Kidney epithelial cell (primary cell): ENCODE measurements at regions not wholly inside any gene's neighbourhood (a gene's known extent, or its start where the extent isn't known, plus 50 kb on each side); places are given as distances from the start of the nearest gene placed in this dataset.

Experiments
- DNase-seq: peaks from one replicate; pipeline ENCODE4 v3.0.0-alpha.2; 2010; ENCODE audit warnings: low read depth
- H3K27me3 ChIP-seq: 2 replicates; pipeline ENCODE4 v1.6.0; 2011; ENCODE audit warnings: low read length; ENCODE audit not compliant: control insufficient read depth, insufficient read depth
- H3K36me3 ChIP-seq: 2 replicates; pipeline ENCODE4 v1.5.1; 2011; ENCODE audit warnings: low read length; ENCODE audit not compliant: control insufficient read depth, insufficient read depth
- H3K4me3 ChIP-seq: 2 replicates; pipeline ENCODE4 v1.5.1; 2011; ENCODE audit warnings: low read depth, mild to moderate bottlenecking, control low read depth, low read length
- CTCF ChIP-seq: IDR thresholded peaks from 2 replicates; pipeline ENCODE4 v1.5.1; 2011; ENCODE audit warnings: mild to moderate bottlenecking, moderate library complexity, low read length, control low read depth, inconsistent platforms; ENCODE audit not compliant: insufficient read depth, poor library complexity, severe bottlenecking

- DNase-seq: no peak
- Histone ChIP-seq H3K4me3 (no peak overlapping the region), H3K27me3 (no peaks in the 10 kb centered on the region), H3K36me3 (no peaks in the 10 kb centered on the region)
- no peak for TF ChIP-seq CTCF
These were observed 103.0 kb downstream of the QPCT start for GRCh38 chr2:37447446-37447845.

GRCh38 chr2:37448342-37449120, 104.1 kb downstream of the QPCT start:
- DNase-seq: no peak
- no peaks in the 10 kb centered on the region for H3K36me3 ChIP-seq
- TF ChIP-seq CTCF: no peak
- no peak overlapping the region for H3K4me3 ChIP-seq
- no peaks in the 10 kb centered on the region for H3K27me3 ChIP-seq

- H3K27me3 ChIP-seq: no peaks in the 10 kb centered on the region
- H3K36me3 ChIP-seq: no peaks in the 10 kb centered on the region
- TF ChIP-seq CTCF: no peak
- DNase-seq: no peak
- no peak overlapping the region for H3K4me3 ChIP-seq
These were observed 105.4 kb downstream of the QPCT start for GRCh38 chr2:37449761-37450296.

- Histone ChIP-seq H3K4me3 (no peak overlapping the region), H3K27me3 (no peaks in the 10 kb centered on the region), H3K36me3 (no peaks in the 10 kb centered on the region)
- no peak for DNase-seq
- TF ChIP-seq CTCF: no peak
These were observed 108.6 kb downstream of the QPCT start for GRCh38 chr2:37453027-37453426.

GRCh38 chr2:37454851-37455762, 110.7 kb downstream of the QPCT start:
- no peaks in the 10 kb centered on the region for H3K36me3 ChIP-seq
- no peak for DNase-seq
- H3K4me3 ChIP-seq: no peak overlapping the region
- no peak for TF ChIP-seq CTCF
- no peaks in the 10 kb centered on the region for H3K27me3 ChIP-seq
